IPS DF 6.9 (cell line): ENCODE measurements at regions not wholly inside any gene's neighbourhood (a gene's known extent, or its start where the extent isn't known, plus 50 kb on each side); places are given as distances from the start of the nearest gene placed in this dataset.

Experiments
- DNase-seq: peaks from one replicate; pipeline ENCODE4 v3.0.0-alpha.2; 2013; ENCODE audit warnings: low read depth, low spot score
- H3K27ac ChIP-seq: one replicate; pipeline ENCODE4 v1.5.1; 2013; ENCODE audit warnings: low read length, control low read depth
- H3K27me3 ChIP-seq: 2 replicates; pipeline ENCODE4 v1.6.1; 2013; ENCODE audit warnings: mild to moderate bottlenecking, low read length; ENCODE audit not compliant: control insufficient read depth, insufficient read depth
- H3K36me3 ChIP-seq: 2 replicates; pipeline ENCODE4 v1.6.1; 2013; ENCODE audit warnings: low read length; ENCODE audit not compliant: control insufficient read depth, insufficient read depth
- H3K4me1 ChIP-seq: 2 replicates; pipeline ENCODE4 v1.6.1; 2013; ENCODE audit warnings: low read length; ENCODE audit not compliant: control insufficient read depth, insufficient read depth
- H3K4me3 ChIP-seq: 2 replicates; pipeline ENCODE4 v1.5.1; 2013; ENCODE audit warnings: mild to moderate bottlenecking, low read length
- H3K9me3 ChIP-seq: 2 replicates; pipeline ENCODE4 v1.6.1; 2013; ENCODE audit warnings: low read length, inconsistent platforms; ENCODE audit not compliant: control insufficient read depth, insufficient read depth
- WGBS: extraction: QIAGEN DNeasy Blood & Tissue Kit; methylation state at CpG from one replicate; pipeline ENCODE4 v1.1.7; 2013; ENCODE audit warnings: mixed read lengths, missing lambda C conversion rate; ENCODE audit not compliant: insufficient read length, insufficient coverage; 5-methylcytosine and 5-hydroxymethylcytosine counted together

GRCh38 chr1:219676012-219676765 is 63.3 kb upstream of the ZC3H11B start:
- no CpG with 5 or more reads among the region's 8 CpGs for WGBS
- DNase-seq, result no peak
- Histone ChIP-seq H3K9me3 (no peaks in the 10 kb centered on the region), H3K4me3 (no peak overlapping the region), H3K4me1 (no peaks in the 10 kb centered on the region), H3K36me3 (no peaks in the 10 kb centered on the region), H3K27ac (no peak overlapping the region), H3K27me3 (no peaks in the 10 kb centered on the region)

- DNase-seq, result no peak
- Histone ChIP-seq H3K4me3 (no peak overlapping the region), H3K36me3 (no peaks in the 10 kb centered on the region), H3K9me3 (no peaks in the 10 kb centered on the region), H3K27ac (no peak overlapping the region), H3K27me3 (no peaks in the 10 kb centered on the region), H3K4me1 (no peaks in the 10 kb centered on the region)
- no CpG with 5 or more reads among the region's 7 CpGs for WGBS
Measured at GRCh38 chr1:219670426-219671149, 57.7 kb upstream of the ZC3H11B start.

- H3K4me1 ChIP-seq, result no peaks in the 10 kb centered on the region
- H3K27ac ChIP-seq, result no peak overlapping the region
- no CpG with 5 or more reads among the region's 3 CpGs for WGBS
- no peaks in the 10 kb centered on the region for H3K9me3 ChIP-seq
- no peak for DNase-seq
- H3K27me3 ChIP-seq, result no peaks in the 10 kb centered on the region
- no peak overlapping the region for H3K4me3 ChIP-seq
- no peaks in the 10 kb centered on the region for H3K36me3 ChIP-seq
Measured at GRCh38 chr1:219669556-219669955, 56.7 kb upstream of the ZC3H11B start.

GRCh38 chr1:219669042-219669441 is 56.1 kb upstream of the ZC3H11B start:
- no peaks in the 10 kb centered on the region for H3K27me3 ChIP-seq
- no peaks in the 10 kb centered on the region for H3K9me3 ChIP-seq
- no peaks in the 10 kb centered on the region for H3K4me1 ChIP-seq
- H3K27ac ChIP-seq, result no peak overlapping the region
- no peaks in the 10 kb centered on the region for H3K36me3 ChIP-seq
- no peak for DNase-seq
- no CpG with 5 or more reads among the region's 4 CpGs for WGBS
- no peak overlapping the region for H3K4me3 ChIP-seq

- DNase-seq, result no peak
- Histone ChIP-seq H3K9me3 (no peaks in the 10 kb centered on the region), H3K36me3 (no peaks in the 10 kb centered on the region), H3K4me1 (no peaks in the 10 kb centered on the region), H3K4me3 (no peak overlapping the region), H3K27me3 (no peaks in the 10 kb centered on the region), H3K27ac (no peak overlapping the region)
- WGBS, result no CpG with 5 or more reads among the region's 2 CpGs
Measured at GRCh38 chr1:219668446-219668845, 55.5 kb upstream of the ZC3H11B start.

- Histone ChIP-seq H3K27me3 (no peaks in the 10 kb centered on the region), H3K4me1 (no peaks in the 10 kb centered on the region; the same call in 1 of the 2 replicates), H3K36me3 (no peaks in the 10 kb centered on the region), H3K9me3 (no peaks in the 10 kb centered on the region), H3K27ac (no peak overlapping the region), H3K4me3 (no peak overlapping the region)
- no CpG with 5 or more reads among the region's 3 CpGs for WGBS
- no peak for DNase-seq
Measured at GRCh38 chr1:219666242-219666641, 53.3 kb upstream of the ZC3H11B start.

- no CpG with 5 or more reads among the region's 1 CpG for WGBS
- DNase-seq, result no peak
- no peak overlapping the region for H3K27ac ChIP-seq
Measured at GRCh38 chr1:219665089-219665488, 52.2 kb upstream of the ZC3H11B start.

GRCh38 chr1:219664310-219665029 is 51.6 kb upstream of the ZC3H11B start:
- no peaks in the 10 kb centered on the region for H3K9me3 ChIP-seq
- no peak overlapping the region for H3K27ac ChIP-seq
- H3K36me3 ChIP-seq, result no peaks in the 10 kb centered on the region
- no peak for DNase-seq
- H3K27me3 ChIP-seq, result no peaks in the 10 kb centered on the region
- H3K4me3 ChIP-seq, result no peak overlapping the region
- no CpG with 5 or more reads among the region's 4 CpGs for WGBS
- H3K4me1 ChIP-seq, result peaks cover 1% of the 10 kb centered on the region; the same call in 1 of the 2 replicates

More at GRCh38 chr1:219665089-219665488, 52.2 kb upstream of the ZC3H11B start:
- Histone ChIP-seq H3K4me1 (no peaks in the 10 kb centered on the region; the same call in 1 of the 2 replicates), H3K4me3 (no peak overlapping the region), H3K9me3 (no peaks in the 10 kb centered on the region), H3K36me3 (no peaks in the 10 kb centered on the region), H3K27me3 (no peaks in the 10 kb centered on the region)
